Endothelial cell of umbilical vein (primary cell): ENCODE measurements at regions not wholly inside any gene's neighbourhood (a gene's known extent, or its start where the extent isn't known, plus 50 kb on each side); places are given as distances from the start of the nearest gene placed in this dataset.

Experiments
- BruUV-seq: library from RNA; stranded (reverse); fragments of 400-500 nt; replicated peaks from 2 replicates; lab custom pipeline; 2021; lab: Mats Ljungman, UMichigan
- CTCF ChIA-PET: fragments of 300-600, 350-600 bp; sonication (Branson Sonifier 250); formaldehyde crosslinking; loops from one replicate; lab custom pipeline; 2021; ENCODE audit warnings: antibody characterized with exemption, inconsistent platforms; lab: Charles Lee
- POLR2A ChIA-PET: fragments of 300-600, 350-600 bp; sonication (Branson Sonifier 250); formaldehyde crosslinking; loops from one replicate; lab custom pipeline; 2021; ENCODE audit warnings: antibody characterized with exemption, inconsistent platforms; lab: Charles Lee
- DNase-seq: peaks from one replicate; pipeline ENCODE4 v3.0.0-alpha.2; 2011; ENCODE audit warnings: low read depth, low spot score
- FAIRE-seq: peaks from 2 replicates; lab custom pipeline; 2011; peaks lifted over from hg19 to GRCh38; lab: Jason Lieb, UNC
- H2AFZ ChIP-seq: 2 replicates; pipeline ENCODE4 v1.6.0; 2012; ENCODE audit warnings: low read depth, low read length, control low read depth, inconsistent platforms
- H3K27ac ChIP-seq: 2 replicates; pipeline ENCODE4 v1.5.1; 2011; ENCODE audit warnings: low read depth, mild to moderate bottlenecking, control low read depth, low read length, moderate library complexity; ENCODE audit not compliant: insufficient read depth
- H3K27me3 ChIP-seq, 2 experiments: 2 replicates each; pipeline versions ENCODE4 v1.6.0 to v1.6.1; 2011; ENCODE audit warnings: low read length in 2 of 2, mixed read lengths in 1 of 2; ENCODE audit not compliant: control insufficient read depth in 2 of 2, insufficient read depth in 2 of 2
- H3K36me3 ChIP-seq, 2 experiments: 2 replicates in 1 of 2; 3 replicates in 1 of 2; pipeline ENCODE4 v1.5.1; 2011; ENCODE audit warnings: low read length in 2 of 2, mild to moderate bottlenecking in 1 of 2, moderate library complexity in 1 of 2; ENCODE audit not compliant: control insufficient read depth in 2 of 2, insufficient read depth in 2 of 2; ENCODE audit errors: extremely low read depth in 1 of 2
- H3K4me1 ChIP-seq: 3 replicates; pipeline ENCODE4 v1.5.1; 2011; ENCODE audit warnings: mild to moderate bottlenecking, low read length; ENCODE audit not compliant: control insufficient read depth, insufficient read depth; ENCODE audit errors: extremely low read depth
- H3K4me2 ChIP-seq: 2 replicates; pipeline ENCODE4 v1.6.1; 2011; ENCODE audit warnings: low read length, control low read depth, mixed read lengths; ENCODE audit not compliant: insufficient read depth
- H3K4me3 ChIP-seq, 3 experiments: fragments of 200-600 bp in 1 of 3; sonication (generic), shearing (Covaris generic) in 1 of 3; replicated peaks in 1 of 3; 2 replicates each; pipeline ENCODE4 v1.5.1; 2011 to 2016; ENCODE audit warnings: control low read depth in 3 of 3, low read length in 3 of 3, mild to moderate bottlenecking in 2 of 3, inconsistent platforms in 1 of 3, low read depth in 1 of 3, moderate library complexity in 1 of 3; ENCODE audit not compliant: insufficient read depth in 1 of 3
- H3K79me2 ChIP-seq: 2 replicates; pipeline ENCODE4 v1.6.0; 2012; ENCODE audit warnings: low read length, inconsistent platforms; ENCODE audit not compliant: control insufficient read depth, insufficient read depth
- H3K9ac ChIP-seq: replicated peaks from 2 replicates; pipeline ENCODE3; 2011; ENCODE audit warnings: low read length, control low read depth; ENCODE audit not compliant: insufficient read depth; ENCODE audit errors: extremely low read depth
- H3K9me1 ChIP-seq: replicated peaks from 3 replicates; pipeline ENCODE4 v1.6.0; 2011; ENCODE audit warnings: mild to moderate bottlenecking, low read length; ENCODE audit not compliant: control insufficient read depth, insufficient read depth; ENCODE audit errors: extremely low read depth
- H3K9me3 ChIP-seq: replicated peaks from 2 replicates; pipeline ENCODE4 v1.5.1; 2012; ENCODE audit warnings: low read length, inconsistent platforms; ENCODE audit not compliant: control insufficient read depth, insufficient read depth
- H4K20me1 ChIP-seq: replicated peaks from 2 replicates; pipeline ENCODE3; 2011; ENCODE audit warnings: mild to moderate bottlenecking, low read length; ENCODE audit not compliant: control insufficient read depth, insufficient read depth; ENCODE audit errors: extremely low read depth
- CTCF ChIP-seq, 2 donors: IDR thresholded peaks; 1 replicate in 1 of 2; 2 replicates in 1 of 2; pipeline ENCODE4 v1.5.1; 2011; ENCODE audit warnings: low read length in 2 of 2, mild to moderate bottlenecking in 2 of 2, moderate library complexity in 2 of 2, control low read depth in 1 of 2, inconsistent platforms in 1 of 2, low read depth in 1 of 2; ENCODE audit not compliant: insufficient read depth in 1 of 2; ENCODE audit errors: extremely low read depth in 1 of 2
- EZH2 ChIP-seq: IDR thresholded peaks from 2 replicates; pipeline ENCODE4 v1.6.1; 2012; ENCODE audit warnings: borderline replicate concordance, low read depth, mild to moderate bottlenecking, moderate library complexity, low read length, inconsistent platforms; ENCODE audit not compliant: severe bottlenecking
- FOS ChIP-seq: IDR thresholded peaks from 2 replicates; pipeline ENCODE4 v1.6.1; 2011; ENCODE audit warnings: mild to moderate bottlenecking, low read length, moderate library complexity, borderline replicate concordance; ENCODE audit not compliant: insufficient read depth
- GATA2 ChIP-seq: IDR thresholded peaks from 2 replicates; pipeline ENCODE4 v1.7.0; 2011; ENCODE audit warnings: low read depth, mild to moderate bottlenecking, moderate library complexity, mixed read lengths, low read length; ENCODE audit not compliant: insufficient read length, insufficient read depth
- MYC ChIP-seq: IDR thresholded peaks from one replicate; pipeline ENCODE4 v1.6.1; 2011; ENCODE audit warnings: mild to moderate bottlenecking, low read depth, low read length
- POLR2A ChIP-seq: IDR thresholded peaks from 2 replicates; pipeline ENCODE4 v1.6.1; 2012; ENCODE audit warnings: low read depth, mild to moderate bottlenecking, control low read depth, low read length
- dilution Hi-C: fragments of 300-500 bp; cut with MboI; formaldehyde crosslinking; loops from one replicate; pipeline ENCODE4 v1.15.0; 2019; ENCODE audit warnings: low sequenced_read_pairs; ENCODE audit not compliant: extremely low pct_ligation_motif_present
- intact Hi-C: fragments of 100-400 bp; cut with micrococcal nuclease; formaldehyde crosslinking; loops from one replicate; pipeline ENCODE4 v1.10.0; 2022
- TF ChIP-seq, protein P1 (sequence below): IDR thresholded peaks from 2 replicates; pipeline ENCODE4 v1.6.1; 2011; ENCODE audit not compliant: insufficient read depth, insufficient read length

- H3K79me2 ChIP-seq, result no peaks in the 10 kb centered on the region
- no peaks in the 10 kb centered on the region for H3K4me1 ChIP-seq
- dilution Hi-C loops, result no loop called here
- FAIRE-seq (no peak), DNase-seq (no peak)
- H3K4me2 ChIP-seq, result no peak overlapping the region
- intact Hi-C loops, result no loop called here
- no peak overlapping the region for H3K9ac ChIP-seq
- H3K27me3 ChIP-seq, result no peaks in the 10 kb centered on the region
- ChIA-PET CTCF (no interaction called here), POLR2A (no interaction called here)
- H4K20me1 ChIP-seq, result no peaks in the 10 kb centered on the region
- no peak overlapping the region for H2AFZ ChIP-seq
- no peaks in the 10 kb centered on the region for H3K9me3 ChIP-seq
- no peak for TF ChIP-seq CTCF (IDR thresholded peaks at IDR 0.05; ENCODE audit: extremely low read depth in 1 of 2, insufficient read depth in 1 of 2, low read depth in 1 of 2, low read length in 2 of 2)
- no peak for TF ChIP-seq EZH2
- TF ChIP-seq MYC, result no peak
- no peak for TF ChIP-seq GATA2
- no peak for TF ChIP-seq POLR2A
- TF ChIP-seq FOS, result no peak
- no peak overlapping the region for H3K4me3 ChIP-seq
- no peaks in the 10 kb centered on the region for H3K9me1 ChIP-seq
- no peaks in the 10 kb centered on the region for H3K36me3 ChIP-seq
- no TSS peak for BruUV-seq
- H3K27ac ChIP-seq, result no peak overlapping the region
These were observed 591.0 kb downstream of the ADGRL2 start for GRCh38 chr1:82391712-82392111.

- Histone ChIP-seq H3K79me2 (no peaks in the 10 kb centered on the region), H3K9me3 (no peaks in the 10 kb centered on the region), H3K9me1 (no peaks in the 10 kb centered on the region), H3K27me3 (no peaks in the 10 kb centered on the region), H3K27ac (no peak overlapping the region), H2AFZ (no peak overlapping the region), H3K4me2 (no peak overlapping the region), H3K4me3 (no peak overlapping the region), H3K9ac (no peak overlapping the region), H3K4me1 (no peaks in the 10 kb centered on the region), H3K36me3 (no peaks in the 10 kb centered on the region), H4K20me1 (no peaks in the 10 kb centered on the region)
- no peak for FAIRE-seq
- dilution Hi-C loops, result no loop called here
- ChIA-PET CTCF (no interaction called here), POLR2A (no interaction called here)
- TF ChIP-seq EZH2 (no peak), CTCF (IDR thresholded peaks at IDR 0.05; ENCODE audit: extremely low read depth in 1 of 2, insufficient read depth in 1 of 2, low read depth in 1 of 2, low read length in 2 of 2) (no peak), GATA2 (no peak), MYC (no peak), POLR2A (no peak)
- TF ChIP-seq, protein P1, sequence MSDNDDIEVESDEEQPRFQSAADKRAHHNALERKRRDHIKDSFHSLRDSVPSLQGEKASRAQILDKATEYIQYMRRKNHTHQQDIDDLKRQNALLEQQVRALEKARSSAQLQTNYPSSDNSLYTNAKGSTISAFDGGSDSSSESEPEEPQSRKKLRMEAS, result no peak
- BruUV-seq, result no TSS peak
- intact Hi-C loops, result no loop called here
- DNase-seq, result no peak
These were observed 589.9 kb downstream of the ADGRL2 start for GRCh38 chr1:82390627-82391026.
